ENCODE measurements at regions not wholly inside any gene's neighbourhood (a gene's known extent, or its start where the extent isn't known, plus 50 kb on each side); places are given as distances from the start of the nearest gene placed in this dataset.
A peak's percentile ranks its signal among the peaks of the same experiment; 100 is the strongest.

GRCh38 chr2:43077876-43078275 is 148.5 kb downstream of the ZFP36L2 start:
- DNase-seq (ENCODE audit: low read depth, low spot score) (no peak), FAIRE-seq (peak; percentile 13), ATAC-seq (no peak)
- H3K4me3 ChIP-seq: no peak overlapping the region
- RAD21 ChIA-PET (ENCODE audit: unreplicated experiment): no interaction called here
- POLR2A ChIA-PET: no interaction called here
- TF ChIP-seq YY1 (IDR thresholded peaks at IDR 0.05; ENCODE audit: low read depth, low read length): no peak
- no peak for TF ChIP-seq KLF5 (IDR thresholded peaks at IDR 0.05; ENCODE audit: partially characterized antibody)
- no peak for TF ChIP-seq SP1 (IDR thresholded peaks at IDR 0.05; ENCODE audit: low read depth, low read length)
- no peak for TF ChIP-seq USF1 (IDR thresholded peaks at IDR 0.05; ENCODE audit: borderline replicate concordance, extremely low read length, insufficient read depth, low read depth, low read length)
- no peak for TF ChIP-seq EP300 (IDR thresholded peaks at IDR 0.05; ENCODE audit: borderline replicate concordance in 1 of 2, control insufficient read depth in 1 of 2, low read depth in 2 of 2, low read length in 2 of 2)
- no peak for TF ChIP-seq NFYB (IDR thresholded peaks at IDR 0.05; ENCODE audit: insufficient read depth, low read depth, low read length)
- intact Hi-C loops (cut with micrococcal nuclease; ENCODE audit: unreplicated experiment): no loop called here
- H3K27me3 ChIP-seq (replicated peaks in 1 of 2; ENCODE audit: control insufficient read depth in 2 of 2, insufficient read depth in 2 of 2, low read length in 1 of 2): no peaks in the 10 kb centered on the region
- H4K20me1 ChIP-seq (ENCODE audit: control insufficient read depth, insufficient read depth): no peaks in the 10 kb centered on the region
- H3K9me3 ChIP-seq (replicated peaks; ENCODE audit: control insufficient read depth, insufficient read depth, low read length): no peaks in the 10 kb centered on the region
- no peaks in the 10 kb centered on the region for H3K4me1 ChIP-seq (ENCODE audit: control insufficient read depth, insufficient read depth, low read length)
- H3K27ac ChIP-seq (ENCODE audit: control insufficient read depth, insufficient read depth): no peak overlapping the region
- H3K4me2 ChIP-seq (ENCODE audit: control insufficient read depth, insufficient read depth): no peak overlapping the region
- CTCF ChIA-PET: interaction anchor here (0.7 kb wide), 1 partner anchor 39 kb away, joined by 3 read pairs; no protein-coding TSS in a partner anchor
- WGBS (ENCODE audit: insufficient coverage, insufficient replicate concordance, low lambda C conversion rate, missing lambda C conversion rate): 0% methylated on average over 1 of the region's 1 CpG
- H3K36me3 ChIP-seq (ENCODE audit: control insufficient read depth in 2 of 2, insufficient read depth in 2 of 2, low read length in 1 of 2): no peaks in the 10 kb centered on the region
- no peaks in the 10 kb centered on the region for H3K79me2 ChIP-seq (ENCODE audit: control insufficient read depth, insufficient read depth, low read length)
- in situ Hi-C loops (cut with MboI): no loop called here
- no peak overlapping the region for H2AFZ ChIP-seq (ENCODE audit: control insufficient read depth, low read depth, low read length)
- SMC1A ChIA-PET (ENCODE audit: uncharacterized antibody, unreplicated experiment): interaction anchor here (0.5 to 1.3 kb wide), 3 partner anchors 27 to 252 kb away, joined by 3 to 5 read pairs (median 4); no protein-coding TSS in a partner anchor
- H3K9ac ChIP-seq (ENCODE audit: control insufficient read depth, insufficient read depth, low read length): no peak overlapping the region
- no TSS peak for BruUV-seq (replicated peaks)

- ChIA-PET SMC1A (ENCODE audit: uncharacterized antibody, unreplicated experiment) (interaction anchor here (1.3 kb wide), 1 partner anchor 25 kb away, joined by 5 read pairs; no protein-coding TSS in a partner anchor), RAD21 (ENCODE audit: unreplicated experiment) (no interaction called here), POLR2A (interaction anchor here (0.6 kb wide), 1 partner anchor 25 kb away, joined by 3 read pairs; no protein-coding TSS in a partner anchor), CTCF (no interaction called here)
- intact Hi-C loops (cut with micrococcal nuclease; ENCODE audit: unreplicated experiment) (no loop called here), in situ Hi-C loops (cut with MboI) (no loop called here)
- H3K4me2 ChIP-seq (ENCODE audit: control insufficient read depth, insufficient read depth): no peak overlapping the region
- TF ChIP-seq ZNF592 (IDR thresholded peaks at IDR 0.05): no peak
- no peak for TF ChIP-seq NFXL1 (IDR thresholded peaks at IDR 0.05; ENCODE audit: borderline replicate concordance)
- no peak for TF ChIP-seq USF2 (IDR thresholded peaks at IDR 0.05; ENCODE audit: borderline replicate concordance, low read depth, low read length)
- no peak for TF ChIP-seq SIN3A (IDR thresholded peaks at IDR 0.05; ENCODE audit: low read depth, low read length)
- TF ChIP-seq CBX3 (IDR thresholded peaks at IDR 0.05; ENCODE audit: borderline replicate concordance, low read depth): no peak
- TF ChIP-seq RCOR1 (conservative IDR thresholded peaks at IDR 0.05; ENCODE audit: low read depth, low read length): no peak
- ATAC-seq (no peak), FAIRE-seq (no peak), DNase-seq (ENCODE audit: low read depth, low spot score) (no peak)
- WGBS (ENCODE audit: insufficient coverage, insufficient replicate concordance, low lambda C conversion rate, missing lambda C conversion rate): 26% methylated on average over 5 of the region's 5 CpGs
- H3K4me1 ChIP-seq (ENCODE audit: control insufficient read depth, insufficient read depth, low read length): no peaks in the 10 kb centered on the region
- H3K27ac ChIP-seq (ENCODE audit: control insufficient read depth, insufficient read depth): no peak overlapping the region
- no peaks in the 10 kb centered on the region for H3K27me3 ChIP-seq (replicated peaks in 1 of 2; ENCODE audit: control insufficient read depth in 2 of 2, insufficient read depth in 2 of 2, low read length in 1 of 2)
- H4K20me1 ChIP-seq (ENCODE audit: control insufficient read depth, insufficient read depth): no peaks in the 10 kb centered on the region
- no peaks in the 10 kb centered on the region for H3K36me3 ChIP-seq (ENCODE audit: control insufficient read depth in 2 of 2, insufficient read depth in 2 of 2, low read length in 1 of 2)
- H3K4me3 ChIP-seq: no peak overlapping the region
- no peak overlapping the region for H2AFZ ChIP-seq (ENCODE audit: control insufficient read depth, low read depth, low read length)
- H3K79me2 ChIP-seq (ENCODE audit: control insufficient read depth, insufficient read depth, low read length): no peaks in the 10 kb centered on the region
- BruUV-seq (replicated peaks): no TSS peak
- no peaks in the 10 kb centered on the region for H3K9me3 ChIP-seq (replicated peaks; ENCODE audit: control insufficient read depth, insufficient read depth, low read length)
- no peak overlapping the region for H3K9ac ChIP-seq (ENCODE audit: control insufficient read depth, insufficient read depth, low read length)
Measured at GRCh38 chr2:43076676-43077075, 149.7 kb downstream of the ZFP36L2 start.
